CD4-positive, alpha-beta T cell treated with Interleukin-1 beta for 1 hour (primary cell): ENCODE measurements at regions not wholly inside any gene's neighbourhood (a gene's known extent, or its start where the extent isn't known, plus 50 kb on each side); places are given as distances from the start of the nearest gene placed in this dataset.
"Not testable (repeated sequence)": the region's sequence is repeated elsewhere in the genome, so short reads cannot be mapped to it uniquely, and the experiment has no call there.

Source experiments
- DNase-seq, 2 donors: peaks; one replicate each; pipeline ENCODE4 v3.0.0-alpha.2; 2020 to 2022

DNA sequence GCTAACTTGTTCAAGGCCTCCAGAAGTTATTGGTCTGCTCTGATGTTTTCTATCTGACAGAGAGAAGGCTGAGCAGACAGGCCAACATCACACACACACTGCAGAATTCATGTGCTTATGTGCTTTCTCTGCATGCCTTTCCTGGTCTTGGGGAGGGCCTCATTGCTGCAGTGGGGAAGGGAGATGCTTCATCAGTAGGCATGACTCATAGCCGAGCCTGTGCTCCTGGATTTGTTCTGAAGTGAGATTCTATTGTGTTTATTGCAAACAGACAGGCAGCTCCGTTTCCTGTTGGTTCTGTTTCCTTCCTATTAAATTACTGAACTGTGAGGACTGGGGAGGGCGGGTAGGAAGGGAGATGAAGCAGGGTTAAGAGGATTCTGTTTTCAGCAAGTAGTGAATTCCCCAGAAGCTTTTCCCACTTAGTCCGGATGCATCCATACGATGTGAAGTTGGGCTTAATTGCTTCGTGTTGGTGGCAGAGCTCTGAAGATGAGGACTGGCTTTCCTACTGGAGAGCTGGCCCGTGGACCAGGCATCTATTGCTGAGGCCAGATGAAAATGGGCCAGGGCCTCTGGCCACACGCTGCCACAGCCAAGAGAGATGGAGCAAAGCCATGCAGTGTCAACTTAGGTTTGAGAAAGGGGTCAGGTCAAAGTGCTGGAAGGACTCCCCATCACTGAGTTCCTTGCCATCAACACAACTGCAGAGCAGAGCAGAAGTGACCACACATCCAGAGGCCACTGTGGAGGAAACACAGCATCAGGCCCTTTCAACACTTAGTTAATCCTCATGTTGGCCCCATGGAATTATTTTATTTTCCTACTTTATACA, 179.3 kb downstream of the UTP18 start:
- no peak for DNase-seq

DNA sequence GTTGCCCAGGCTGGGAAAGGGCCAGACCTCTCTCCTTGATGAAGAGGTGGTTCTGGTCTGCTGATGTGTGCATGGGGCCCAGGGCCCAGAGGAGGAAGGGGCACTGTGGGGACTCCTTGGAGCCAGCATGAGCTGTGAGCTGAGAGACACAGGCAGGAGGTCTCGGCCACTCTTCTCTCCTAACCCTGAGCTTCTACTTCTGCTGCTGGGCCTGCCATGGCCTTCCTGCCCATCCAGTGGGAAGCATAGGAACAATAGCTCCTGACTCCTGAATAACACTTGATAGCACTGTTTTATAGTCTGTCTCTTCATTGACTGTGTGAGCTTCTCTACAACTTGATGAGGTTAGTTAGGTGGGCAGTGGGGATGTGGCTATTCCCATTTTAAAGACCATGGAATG, 181.1 kb downstream of the UTP18 start:
- DNase-seq, result no peak

GRCh38 chr17:51442088-51442865, 181.9 kb downstream of the UTP18 start:
- DNase-seq, result no peak

GRCh38 chr17:51443646-51444045, 183.3 kb downstream of the UTP18 start:
- DNase-seq, result no peak

DNA sequence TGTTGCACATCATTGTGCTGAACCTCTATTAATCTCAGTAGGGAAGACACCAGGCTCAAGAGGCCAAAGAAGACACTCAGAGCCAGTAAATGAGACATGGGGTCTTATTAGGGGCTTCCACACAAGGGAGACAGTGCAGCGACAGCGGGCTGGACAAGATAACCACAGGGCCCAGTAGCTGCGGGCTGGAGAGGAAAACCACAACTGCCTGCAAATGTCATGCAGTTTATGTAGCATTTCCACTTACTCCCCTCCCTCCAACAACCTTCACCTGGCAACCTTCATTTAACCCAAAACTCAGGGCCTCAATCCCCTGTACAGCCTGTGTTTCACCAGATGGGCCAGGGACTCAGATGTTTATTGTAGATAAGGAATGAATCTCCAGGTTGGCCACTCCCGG, 185.6 kb downstream of the UTP18 start:
- no peak for DNase-seq

- DNase-seq, result no peak
Measured at GRCh38 chr17:51454456-51454978, 194.2 kb downstream of the UTP18 start.

- DNase-seq, result no peak
Measured at GRCh38 chr17:51455211-51455610, 194.9 kb downstream of the UTP18 start.

DNA sequence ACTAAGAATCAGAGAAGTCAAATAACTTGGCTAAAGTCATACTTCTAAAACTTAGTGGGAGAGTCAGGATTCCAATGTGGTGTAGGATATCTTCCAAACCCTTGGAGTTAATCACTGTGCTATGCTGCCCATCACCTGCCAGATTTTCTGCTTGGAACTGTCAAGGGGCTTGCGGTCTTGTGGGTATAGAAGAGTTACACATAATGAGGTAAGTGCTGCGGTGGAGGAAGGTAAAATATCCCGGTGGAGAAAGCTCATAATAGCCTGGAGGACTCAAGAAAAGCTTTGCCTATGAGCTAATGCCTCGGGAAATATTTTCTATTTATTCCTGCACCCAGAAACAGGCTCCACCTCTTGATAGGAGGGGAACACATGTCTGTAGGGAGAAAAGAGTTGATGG, 195.6 kb downstream of the UTP18 start:
- no peak for DNase-seq

DNA sequence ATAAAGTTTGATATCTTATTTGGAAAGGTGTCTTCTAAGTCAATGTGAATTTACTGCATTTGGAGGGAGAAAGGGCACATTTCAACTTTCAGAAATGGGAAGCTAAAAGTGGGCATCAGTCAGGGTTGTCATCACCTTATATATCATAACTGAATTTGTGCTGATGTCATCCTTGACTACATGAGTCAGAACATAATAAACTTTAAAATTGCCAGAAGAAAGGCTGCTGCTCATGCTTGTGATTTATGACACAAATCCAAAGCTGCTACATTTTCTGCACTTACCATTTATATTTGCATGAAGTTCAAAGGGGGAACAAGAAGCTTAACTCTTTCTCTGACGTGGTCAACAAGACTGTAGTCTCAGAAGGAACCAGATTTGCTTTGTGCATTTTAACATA, 196.6 kb downstream of the UTP18 start:
- no peak for DNase-seq

DNA sequence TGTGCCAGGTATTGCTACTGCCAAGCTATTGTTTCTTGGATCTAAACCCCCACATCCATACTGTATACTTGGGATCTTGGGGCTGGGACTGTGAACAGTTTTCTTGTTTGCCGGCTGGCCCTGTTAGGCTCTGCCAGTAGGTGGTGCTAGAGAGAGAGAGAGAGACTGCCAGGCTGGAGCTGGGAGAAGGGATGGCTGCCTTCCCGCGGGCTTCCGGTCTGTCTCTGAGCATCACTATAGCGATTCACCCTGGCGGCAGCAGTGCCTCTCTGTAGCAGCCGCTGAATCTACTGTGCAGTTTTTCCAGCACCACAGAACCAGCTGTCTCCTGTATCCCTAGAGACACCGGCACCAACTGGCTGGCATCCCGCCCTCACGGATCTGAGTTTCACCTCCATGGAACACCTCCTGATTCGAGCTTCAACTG, 201.2 kb downstream of the UTP18 start:
- DNase-seq, result peak; percentile 15 to 46

GRCh38 chr17:51463353-51463752, 203.0 kb downstream of the UTP18 start:
- no peak for DNase-seq

DNA sequence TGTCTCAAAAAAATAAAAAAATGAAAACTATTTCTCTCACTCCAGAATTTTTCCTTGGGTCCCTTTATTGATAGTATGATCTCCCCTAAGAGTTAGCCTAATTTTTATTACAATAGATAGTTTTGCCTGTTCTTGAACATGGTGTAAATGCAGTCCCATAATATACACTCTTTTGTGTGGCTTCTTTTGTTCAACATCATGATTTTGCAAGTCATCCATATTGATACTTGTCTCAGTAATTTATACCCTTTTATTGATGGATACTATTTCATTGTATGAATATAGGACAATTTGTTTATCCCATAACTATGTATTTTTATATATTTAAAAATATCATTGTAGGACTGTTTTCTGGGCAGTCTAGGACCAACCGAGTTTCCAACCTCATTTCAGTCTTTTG, 207.0 kb downstream of the UTP18 start:
- no peak for DNase-seq

GRCh38 chr17:51472670-51473205, 212.4 kb downstream of the UTP18 start:
- DNase-seq, result no peak

GRCh38 chr17:51474764-51475163, 214.4 kb downstream of the UTP18 start:
- no peak for DNase-seq

DNA sequence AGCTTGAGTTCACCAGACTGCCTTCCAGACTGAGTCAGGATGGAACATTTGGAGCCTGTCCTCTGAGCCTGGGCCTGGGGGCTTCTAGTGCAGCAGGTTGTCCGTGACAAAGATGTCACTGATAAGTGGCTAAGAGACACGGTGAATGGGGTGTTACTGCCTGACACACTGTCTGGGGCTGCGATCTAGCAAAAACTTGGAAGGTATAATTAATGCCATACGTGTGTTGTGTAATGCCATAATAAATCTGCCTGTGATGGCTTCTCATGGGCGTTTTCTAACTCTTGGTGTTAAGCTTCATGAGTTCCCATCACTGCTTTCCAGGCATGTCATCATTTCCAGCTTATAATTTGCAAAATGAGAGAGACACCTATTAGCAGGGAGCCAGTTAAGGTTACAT, 215.4 kb downstream of the UTP18 start:
- no peak for DNase-seq

DNA sequence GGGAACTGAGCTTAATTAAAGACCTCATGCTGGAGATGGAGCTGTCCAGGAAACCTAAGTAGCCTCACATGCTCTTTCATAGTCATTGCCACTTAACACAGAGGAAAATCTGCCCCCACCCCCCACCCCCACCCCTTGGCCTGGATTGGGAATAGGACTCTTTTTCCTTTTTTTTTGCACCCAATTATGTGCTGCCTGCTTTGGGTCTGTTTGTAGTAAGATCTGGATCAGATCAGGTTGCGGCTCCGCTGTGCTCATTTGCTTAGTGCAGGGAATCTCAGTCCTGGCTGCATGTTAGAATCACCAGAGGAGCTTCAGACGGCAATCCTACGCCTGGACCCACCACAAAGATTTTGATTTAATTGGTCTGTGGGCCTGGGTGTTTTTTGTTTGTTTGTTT, 219.0 kb downstream of the UTP18 start:
- DNase-seq, result no peak

DNA sequence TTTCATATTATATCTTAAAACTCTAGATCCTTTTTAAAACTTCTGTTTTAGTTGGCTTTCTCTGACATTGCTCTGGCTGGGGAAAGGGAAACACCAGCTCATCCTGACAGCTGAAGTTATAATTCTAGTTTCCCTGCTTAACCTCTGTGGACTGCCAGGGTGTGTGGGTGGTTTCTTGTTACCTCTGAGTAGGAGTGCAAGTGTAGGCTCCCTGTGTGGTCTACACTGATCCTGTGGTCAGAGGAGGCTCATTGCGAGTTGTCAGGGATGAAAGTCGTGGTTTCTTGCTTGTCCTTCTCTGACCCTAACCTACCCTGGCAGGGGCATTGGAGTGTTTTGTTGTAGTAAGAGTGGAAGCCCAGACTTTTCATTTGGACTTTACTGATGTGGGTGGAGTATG, 221.0 kb downstream of the UTP18 start:
- DNase-seq, result no peak

DNA sequence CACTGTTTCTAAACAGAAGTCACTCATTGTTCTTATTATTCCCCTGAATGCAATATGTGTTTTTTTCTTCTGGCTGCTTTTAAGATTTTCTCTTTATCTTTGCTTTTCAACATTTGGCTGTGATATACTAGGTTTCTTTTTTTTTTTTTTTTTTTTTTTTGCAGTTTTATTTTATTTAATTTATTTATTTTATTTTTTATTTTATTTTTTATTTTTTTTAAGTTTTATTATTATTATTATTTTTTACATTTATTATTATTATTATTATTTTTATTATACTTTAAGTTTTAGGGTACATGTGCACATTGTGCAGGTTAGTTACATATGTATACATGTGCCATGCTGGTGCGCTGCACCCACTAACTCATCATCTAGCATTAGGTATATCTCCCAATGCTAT, 221.9 kb downstream of the UTP18 start:
- not testable (repeated sequence) for DNase-seq

DNA sequence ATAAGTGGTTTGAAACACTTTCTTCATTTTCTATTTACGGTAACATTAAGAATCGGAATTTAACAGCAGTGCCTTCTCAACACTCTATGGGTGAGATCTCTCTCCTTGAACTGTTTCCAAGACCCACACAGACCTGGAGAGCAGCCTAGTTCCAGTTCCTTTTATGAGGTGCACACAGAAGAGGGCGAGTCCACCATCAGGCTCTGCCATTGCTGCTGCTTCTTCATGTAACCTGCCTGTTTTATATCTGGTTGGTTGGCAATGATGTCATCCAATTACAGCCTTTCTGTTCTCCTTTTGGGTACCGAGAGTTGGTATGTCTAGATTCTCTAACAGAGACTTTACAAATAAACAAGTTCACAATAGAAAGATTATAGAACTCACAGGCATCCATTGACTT, 225.7 kb downstream of the UTP18 start:
- DNase-seq, result no peak

DNA sequence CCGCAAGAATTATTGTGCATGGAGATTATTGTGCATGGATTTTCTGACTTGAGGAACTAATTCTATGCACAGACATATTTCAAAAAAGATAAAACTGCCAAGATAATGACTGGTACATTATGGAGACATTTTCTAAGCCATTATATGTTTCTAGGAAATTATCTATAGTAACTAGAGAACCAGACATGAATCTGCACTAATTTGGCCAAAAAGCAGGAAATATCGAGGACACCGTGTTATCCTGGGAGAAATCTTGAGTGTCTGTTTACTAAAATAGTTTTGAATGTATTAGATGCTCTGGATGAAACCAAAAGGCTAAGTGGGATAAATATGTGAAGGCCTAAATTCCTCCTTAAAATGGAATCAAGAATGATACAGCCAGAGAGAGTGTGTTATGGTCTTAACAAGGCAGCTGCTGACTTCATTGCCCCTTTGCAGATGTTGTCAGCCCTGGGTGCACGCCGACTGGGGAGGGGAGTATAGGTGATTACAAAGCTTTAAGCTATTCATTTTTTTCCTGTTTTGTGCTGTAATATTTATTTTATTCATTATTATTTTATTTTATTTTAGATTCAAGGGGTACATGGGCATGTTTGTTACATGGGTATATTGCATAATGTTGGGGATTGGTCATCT, 226.7 kb downstream of the UTP18 start:
- no peak for DNase-seq

DNA sequence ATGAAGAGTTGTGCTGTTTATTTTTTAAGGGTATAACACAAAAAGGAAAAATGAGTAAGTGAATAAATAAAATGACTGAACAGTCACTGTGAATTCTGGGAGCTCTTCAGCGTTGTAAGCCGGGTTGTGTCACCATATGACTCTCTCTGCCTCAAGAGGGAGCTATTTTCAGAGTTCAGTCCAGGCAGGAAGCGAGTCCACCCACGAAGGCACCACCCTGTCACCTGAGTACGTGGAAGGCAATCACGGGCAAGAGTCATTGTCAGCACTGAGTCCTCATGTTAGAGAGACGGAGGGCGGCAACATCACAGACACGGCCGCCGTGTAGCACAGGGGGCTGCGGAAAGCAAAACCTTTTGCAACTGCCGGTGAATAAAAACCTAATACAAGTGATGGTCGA, 227.6 kb downstream of the UTP18 start:
- DNase-seq, result peak in 1 of 2 donors; percentile 2

DNA sequence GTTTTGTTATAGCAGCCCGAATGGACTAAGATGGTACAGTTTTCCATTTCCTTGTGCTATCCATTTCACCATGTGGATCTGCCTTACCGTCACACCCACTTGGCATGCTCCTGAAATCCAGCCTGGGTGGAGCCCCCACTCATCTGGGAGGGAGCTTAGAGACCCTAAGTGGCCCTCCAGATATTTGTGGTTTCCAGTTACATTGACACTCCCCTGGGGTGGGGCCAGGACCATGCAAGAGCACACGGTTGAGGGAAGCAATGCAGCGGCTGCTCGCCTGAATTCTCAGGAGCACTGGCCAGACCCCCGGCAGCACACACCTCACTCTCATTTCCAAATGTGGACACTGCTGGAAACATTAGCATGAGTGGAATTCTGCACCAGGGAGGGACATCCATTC, 231.1 kb downstream of the UTP18 start:
- DNase-seq, result no peak

DNA sequence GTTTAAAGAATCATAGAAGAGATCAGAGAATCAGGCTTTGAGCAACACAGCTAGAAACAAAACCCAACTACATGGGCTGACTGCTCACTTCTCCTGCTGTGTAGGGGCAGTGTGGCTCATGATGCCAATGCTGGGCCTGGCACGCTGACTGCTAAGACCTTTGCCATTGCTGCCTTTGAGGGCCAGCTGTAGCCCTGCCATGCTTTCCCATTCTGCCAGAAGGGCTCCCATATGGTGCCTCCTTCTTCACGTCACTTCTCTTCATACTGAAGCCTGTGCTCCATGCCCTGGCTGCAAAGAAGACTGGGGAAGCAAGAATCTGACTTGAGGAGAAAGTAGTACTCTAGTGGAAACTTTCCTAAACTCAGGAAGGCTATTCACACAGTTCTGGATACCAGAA, 232.9 kb downstream of the UTP18 start:
- no peak for DNase-seq
